ENCODE measurements at regions not wholly inside any gene's neighbourhood (a gene's known extent, or its start where the extent isn't known, plus 50 kb on each side); places are given as distances from the start of the nearest gene placed in this dataset.
"Not testable (repeated sequence)": the region's sequence is repeated elsewhere in the genome, so short reads cannot be mapped to it uniquely, and the experiment has no call there.

- peak; percentile 97 for DNase-seq (ENCODE audit: low read depth)
- no peak for TF ChIP-seq CTCF (IDR thresholded peaks at IDR 0.05; ENCODE audit: insufficient read depth, low read depth, low read length)
- H3K27me3 ChIP-seq (ENCODE audit: control insufficient read depth, insufficient read depth, low read length) = no peaks in the 10 kb centered on the region
- POLR2A ChIA-PET = interaction anchor here (0.7 kb wide), 1 partner anchor 14 kb away, joined by 4 read pairs; no protein-coding TSS in a partner anchor
- H3K4me3 ChIP-seq (ENCODE audit: low read depth, low read length) = no peak overlapping the region
- H3K36me3 ChIP-seq (ENCODE audit: control insufficient read depth, insufficient read depth, low read length) = no peaks in the 10 kb centered on the region
- CTCF ChIA-PET = interaction anchor here (0.6 to 1.2 kb wide), 2 partner anchors 13 to 56 kb away, joined by 3 read pairs; no protein-coding TSS in a partner anchor
These were observed 203.4 kb upstream of the AHR start for GRCh38 chr7:17094963-17095574.

- DNase-seq (ENCODE audit: low read depth) = no peak
- CTCF ChIA-PET = interaction anchor here (1.2 kb wide), 1 partner anchor 12 kb away, joined by 3 read pairs; no protein-coding TSS in a partner anchor
- H3K4me3 ChIP-seq (ENCODE audit: low read depth, low read length) = no peak overlapping the region
- H3K36me3 ChIP-seq (ENCODE audit: control insufficient read depth, insufficient read depth, low read length) = no peaks in the 10 kb centered on the region
- TF ChIP-seq CTCF (IDR thresholded peaks at IDR 0.05; ENCODE audit: insufficient read depth, low read depth, low read length) = no peak
- POLR2A ChIA-PET = no interaction called here
- no peaks in the 10 kb centered on the region for H3K27me3 ChIP-seq (ENCODE audit: control insufficient read depth, insufficient read depth, low read length)
These were observed 202.5 kb upstream of the AHR start for GRCh38 chr7:17095931-17096330.

DNA sequence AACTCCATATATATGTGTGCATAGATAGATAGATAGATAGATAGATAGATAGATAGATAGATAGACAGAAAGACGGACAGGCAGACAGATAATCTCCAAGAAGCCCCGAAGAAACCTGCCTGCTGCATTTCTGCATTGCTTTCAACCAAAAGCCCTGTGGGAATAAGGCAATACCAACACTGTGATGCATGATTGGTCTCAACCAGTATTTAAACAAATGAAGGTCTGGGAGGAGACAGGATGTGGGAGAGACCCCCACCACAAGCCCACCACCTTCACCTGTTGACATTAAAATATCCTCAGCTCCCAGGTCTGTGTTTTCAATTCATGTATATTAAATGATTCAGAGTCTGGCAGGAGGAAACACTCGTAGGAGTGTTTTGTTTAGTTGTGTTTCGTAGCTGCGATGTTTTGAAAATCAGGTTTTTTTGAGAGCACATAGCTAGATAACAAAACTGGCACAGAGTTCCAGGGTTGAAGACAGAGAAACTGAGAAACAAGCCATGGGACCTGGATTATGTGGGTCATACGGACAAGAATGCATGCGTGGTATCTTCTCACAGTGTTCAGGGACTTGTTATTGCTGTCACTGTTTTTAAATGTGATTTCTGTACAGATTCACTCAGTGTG is 200.7 kb upstream of the AHR start:
- Histone ChIP-seq H3K4me3 (ENCODE audit: low read depth, low read length) (no peak overlapping the region), H3K36me3 (ENCODE audit: control insufficient read depth, insufficient read depth, low read length) (no peaks in the 10 kb centered on the region), H3K27me3 (ENCODE audit: control insufficient read depth, insufficient read depth, low read length) (no peaks in the 10 kb centered on the region)
- no peak for DNase-seq (ENCODE audit: low read depth)
- no peak for TF ChIP-seq CTCF (IDR thresholded peaks at IDR 0.05; ENCODE audit: insufficient read depth, low read depth, low read length)
- ChIA-PET CTCF (no interaction called here), POLR2A (no interaction called here)

GRCh38 chr7:17098515-17098914 is 199.9 kb upstream of the AHR start:
- no peak for TF ChIP-seq CTCF (IDR thresholded peaks at IDR 0.05; ENCODE audit: insufficient read depth, low read depth, low read length)
- POLR2A ChIA-PET = no interaction called here
- CTCF ChIA-PET = no interaction called here
- Histone ChIP-seq H3K4me3 (ENCODE audit: low read depth, low read length) (no peak overlapping the region), H3K27me3 (ENCODE audit: control insufficient read depth, insufficient read depth, low read length) (no peaks in the 10 kb centered on the region), H3K36me3 (ENCODE audit: control insufficient read depth, insufficient read depth, low read length) (no peaks in the 10 kb centered on the region)
- no peak for DNase-seq (ENCODE audit: low read depth)

DNA sequence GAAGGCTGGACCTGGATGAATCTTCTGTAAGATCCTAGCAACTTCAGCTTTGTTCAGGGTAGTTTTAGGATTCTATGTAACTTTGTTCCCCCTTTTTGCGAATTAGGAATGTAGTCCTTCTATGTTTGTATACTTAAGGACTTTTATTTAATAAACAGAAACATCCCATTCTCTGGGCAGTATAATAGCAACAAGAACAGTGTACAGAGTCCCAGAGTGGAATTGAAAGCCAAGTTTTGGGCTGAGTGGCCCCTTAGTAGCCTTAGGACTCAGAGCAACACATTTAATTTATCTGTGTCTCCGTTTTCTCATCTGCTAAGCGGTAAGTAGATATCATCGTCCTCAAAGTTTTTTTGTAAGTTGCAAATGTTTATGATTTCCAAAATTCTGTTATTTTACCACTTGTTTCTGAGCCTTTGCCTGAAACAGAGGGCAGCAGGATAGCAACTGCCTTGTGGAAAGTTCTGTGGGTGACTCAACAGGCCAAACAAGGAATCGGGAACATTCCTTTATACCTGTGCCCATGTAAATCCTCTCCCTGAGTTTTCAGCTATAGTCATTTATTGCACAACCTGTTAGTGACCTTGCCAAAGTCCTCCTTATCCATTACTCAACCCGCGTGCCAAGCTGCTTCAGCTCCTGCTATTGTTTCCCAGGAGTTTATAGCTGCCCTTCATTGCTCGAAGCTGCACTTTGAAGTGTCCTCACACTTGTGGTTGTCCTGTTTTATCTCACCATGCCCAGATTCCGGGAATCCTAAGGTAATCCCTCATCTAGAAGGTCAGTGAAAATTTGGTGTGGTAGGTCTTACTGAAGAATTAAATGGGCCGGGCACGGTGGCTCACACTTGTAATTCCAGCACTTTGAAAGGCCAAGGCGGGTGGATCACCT is 199.1 kb upstream of the AHR start:
- ChIA-PET CTCF (interaction anchor here (0.7 kb wide), 1 partner anchor 553 kb away, joined by 3 read pairs; no protein-coding TSS in a partner anchor), POLR2A (no interaction called here)
- DNase-seq (ENCODE audit: low read depth) = no peak

DNA sequence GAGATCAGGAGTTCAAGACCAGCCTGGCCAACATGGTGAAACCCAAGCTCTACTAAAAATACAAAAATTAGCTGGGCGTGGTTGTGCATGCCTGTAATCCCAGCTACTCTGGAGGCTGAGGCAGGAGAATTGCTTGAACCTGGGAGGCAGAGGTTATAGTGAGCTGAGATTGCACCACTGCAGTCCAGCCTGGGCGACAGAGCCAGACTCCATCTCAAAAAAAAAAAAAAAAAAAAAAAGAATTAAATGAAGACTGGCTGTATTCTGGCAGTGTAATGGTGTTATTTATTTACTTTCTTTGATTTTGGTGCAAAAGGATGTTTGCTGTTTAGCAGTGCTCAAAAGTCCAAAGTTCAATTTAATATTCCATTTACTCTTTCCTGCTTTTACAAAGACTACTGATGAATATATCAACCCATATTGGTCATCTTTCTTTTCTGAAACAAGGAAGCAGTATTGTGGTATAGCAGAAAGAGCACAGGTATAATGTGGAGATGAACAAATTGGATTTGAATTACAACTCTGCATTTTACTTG is 198.4 kb upstream of the AHR start:
- CTCF ChIA-PET = interaction anchor here (0.7 kb wide), 1 partner anchor 552 kb away, joined by 3 read pairs; no protein-coding TSS in a partner anchor
- DNase-seq (ENCODE audit: low read depth); H3K36me3 ChIP-seq (ENCODE audit: control insufficient read depth, insufficient read depth, low read length); POLR2A ChIA-PET; H3K27me3 ChIP-seq (ENCODE audit: control insufficient read depth, insufficient read depth, low read length); H3K4me3 ChIP-seq (ENCODE audit: low read depth, low read length): not testable (repeated sequence)

More for the DNA sequence above, 199.1 kb upstream of the AHR start:
- Histone ChIP-seq H3K4me3 (ENCODE audit: low read depth, low read length) (no peak overlapping the region), H3K27me3 (ENCODE audit: control insufficient read depth, insufficient read depth, low read length) (no peaks in the 10 kb centered on the region), H3K36me3 (ENCODE audit: control insufficient read depth, insufficient read depth, low read length) (no peaks in the 10 kb centered on the region)
- TF ChIP-seq CTCF (IDR thresholded peaks at IDR 0.05; ENCODE audit: insufficient read depth, low read depth, low read length) = no peak
